ENCODE measurements at regions not wholly inside any gene's neighbourhood (a gene's known extent, or its start where the extent isn't known, plus 50 kb on each side); places are given as distances from the start of the nearest gene placed in this dataset.
"Not testable (repeated sequence)": the region's sequence is repeated elsewhere in the genome, so short reads cannot be mapped to it uniquely, and the experiment has no call there.

DNA sequence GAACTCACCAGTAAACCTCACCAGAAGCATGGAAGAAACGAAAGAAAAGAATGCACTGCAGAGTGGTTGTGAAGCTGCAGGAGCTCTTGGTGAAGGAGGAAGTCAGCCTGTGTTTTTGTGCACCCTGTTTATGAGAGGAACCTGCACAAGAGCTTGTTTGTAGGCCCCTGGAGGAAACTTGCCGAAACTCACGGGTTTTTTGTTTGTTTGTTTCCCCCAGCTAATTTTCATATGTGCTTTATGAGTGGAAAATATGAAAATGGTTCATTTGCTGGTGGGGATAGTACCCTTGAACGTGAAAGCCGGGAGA lies 222.7 kb downstream of the C16orf95 start:
- DNase-seq (no peak), ATAC-seq (no peak)
- intact Hi-C loops (cut with micrococcal nuclease): no loop called here

DNA sequence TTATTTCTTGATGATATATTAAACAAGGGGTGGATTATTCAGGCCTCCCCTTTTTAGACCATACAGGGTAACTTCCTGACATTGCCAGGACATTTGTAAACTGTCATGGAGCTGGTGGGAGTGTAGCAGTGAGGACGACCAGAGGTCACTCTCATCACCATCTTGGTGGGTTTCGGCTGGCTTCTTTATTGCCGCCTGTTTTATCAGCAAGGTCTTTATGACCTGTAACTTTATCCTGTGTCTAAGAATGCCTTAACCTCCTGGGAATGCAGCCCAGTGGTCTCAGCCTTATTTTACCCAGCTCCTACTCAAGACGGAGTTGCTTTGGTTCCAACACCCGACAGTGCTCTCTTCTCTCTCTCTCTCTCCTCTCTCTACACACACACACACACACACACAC lies 221.9 kb downstream of the C16orf95 start:
- intact Hi-C loops (cut with micrococcal nuclease): no loop called here
- ATAC-seq (no peak), DNase-seq (no peak)

DNA sequence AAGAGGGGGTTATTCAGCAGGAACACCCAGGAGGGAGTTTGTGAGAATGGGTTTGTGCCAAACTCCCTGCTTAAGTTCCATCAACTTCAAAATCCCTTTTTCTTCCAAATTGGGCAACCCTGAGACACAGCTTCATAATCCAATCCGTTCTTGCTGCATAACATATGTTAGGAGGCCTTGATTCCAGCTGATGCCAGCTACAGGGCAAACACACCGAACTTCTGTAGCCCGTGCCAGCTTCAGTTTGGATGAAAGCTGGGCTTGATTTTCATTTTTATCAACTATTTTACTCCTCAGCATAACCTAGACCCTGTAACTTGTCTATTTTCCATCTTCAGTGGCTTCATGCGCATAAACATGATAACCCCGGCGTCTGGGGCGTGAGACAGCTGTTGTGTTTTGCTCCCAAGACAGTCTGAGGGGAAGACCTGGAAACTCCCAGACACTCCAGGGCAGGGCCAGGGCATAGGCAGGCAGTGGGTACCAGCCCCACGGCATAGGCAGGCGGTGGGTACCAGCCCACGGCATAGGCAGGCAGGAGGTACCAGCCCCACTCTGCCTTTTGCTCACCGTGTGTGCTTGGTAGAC lies 220.4 kb downstream of the C16orf95 start:
- ATAC-seq: no peak
- intact Hi-C loops (cut with micrococcal nuclease): no loop called here

DNA sequence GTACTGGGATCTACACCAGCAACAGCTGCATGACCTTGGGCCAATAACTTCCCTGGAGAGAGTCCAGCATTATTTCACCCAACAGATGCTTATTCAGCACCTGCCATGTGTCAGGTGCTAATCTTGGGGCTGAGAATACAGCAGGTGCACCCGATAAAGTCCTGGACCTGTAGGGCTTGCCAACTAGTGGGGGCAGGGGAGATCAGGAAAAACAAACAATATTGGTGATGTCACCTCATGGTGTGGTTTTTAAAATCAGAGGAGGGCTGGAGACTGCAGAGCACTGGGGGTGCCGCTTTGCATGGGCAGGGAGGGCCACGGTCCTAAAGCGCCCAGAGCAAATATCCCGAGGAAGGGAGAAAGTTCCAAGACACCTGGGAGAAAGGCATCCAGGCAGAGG lies 218.8 kb downstream of the C16orf95 start:
- DNase-seq: no peak
- intact Hi-C loops (cut with micrococcal nuclease): no loop called here
- ATAC-seq: no peak

More for the DNA sequence above, 220.4 kb downstream of the C16orf95 start:
- no peak for DNase-seq

DNA sequence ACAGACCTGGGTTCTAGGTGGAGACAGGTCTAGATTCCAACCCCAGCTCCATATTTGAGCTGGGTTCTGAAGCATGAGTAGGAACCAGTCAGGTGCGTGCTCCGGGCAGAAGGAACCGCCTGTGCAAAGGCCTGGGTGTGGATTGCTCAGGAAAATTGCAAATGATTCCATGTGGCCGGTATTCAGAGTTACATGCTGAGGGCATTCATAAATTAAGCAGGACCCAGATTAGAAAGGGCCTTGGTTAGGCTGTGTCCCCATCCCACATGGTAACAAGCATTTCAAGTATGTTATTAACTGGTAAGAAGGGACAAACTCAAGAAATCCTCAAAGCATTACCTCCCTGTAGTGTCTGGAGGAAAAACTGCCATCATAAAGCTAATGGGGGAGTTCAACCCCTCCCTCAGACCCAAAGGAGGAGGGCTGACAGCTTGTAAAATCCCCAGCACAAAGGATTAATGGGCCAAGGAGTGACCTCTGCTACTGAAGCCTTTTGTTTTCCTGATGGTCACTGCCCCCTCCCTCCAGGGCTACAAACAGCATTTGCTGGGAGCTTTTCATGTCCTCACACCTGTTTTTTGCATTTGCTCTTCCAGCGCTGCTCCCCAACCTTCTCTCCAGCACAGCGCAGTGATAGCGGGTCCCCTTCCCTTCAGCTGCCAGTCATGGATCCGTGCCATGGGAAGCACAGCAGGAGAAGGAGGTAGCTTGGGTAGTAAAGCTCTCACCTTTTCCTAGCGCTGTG lies 218.0 kb downstream of the C16orf95 start:
- ATAC-seq (no peak), DNase-seq (no peak)
- intact Hi-C loops (cut with micrococcal nuclease): no loop called here

DNA sequence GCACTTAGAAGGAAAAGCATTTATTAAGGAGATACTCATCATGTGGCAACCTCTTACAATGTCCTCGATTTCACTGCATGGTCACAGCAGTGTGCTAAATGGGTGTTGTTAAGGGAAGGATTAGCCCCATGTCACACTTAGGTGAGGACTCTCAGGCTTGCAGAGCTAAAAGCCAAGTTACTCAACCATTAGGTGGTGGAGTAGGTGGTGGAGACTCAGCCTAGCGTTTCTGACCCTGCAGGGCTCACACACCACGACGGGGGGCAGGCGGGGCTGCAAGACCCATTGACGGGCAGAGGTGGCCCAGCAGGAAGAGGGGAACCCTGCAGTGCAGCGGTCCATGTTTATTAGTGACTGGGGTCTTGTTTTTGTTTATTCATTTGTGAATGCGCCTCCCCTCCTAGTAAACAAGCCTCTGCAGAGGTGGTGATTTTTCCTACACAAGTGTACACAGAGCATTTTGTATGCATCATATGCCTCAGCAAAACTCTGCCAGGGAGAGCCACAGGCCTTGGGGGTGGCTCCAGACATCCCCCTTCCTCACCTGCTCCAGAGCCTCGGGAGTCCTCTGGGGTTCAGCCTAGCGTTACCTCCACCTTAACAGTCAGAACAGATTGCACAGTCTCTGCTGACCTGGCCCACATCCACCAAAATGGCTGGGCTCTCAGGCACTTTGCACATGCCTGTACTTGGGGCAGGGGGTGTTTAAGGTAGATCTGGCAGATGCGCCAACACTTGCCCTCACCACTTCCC lies 216.7 kb downstream of the C16orf95 start:
- DNase-seq: no peak
- no peak for ATAC-seq
- intact Hi-C loops (cut with micrococcal nuclease): no loop called here

DNA sequence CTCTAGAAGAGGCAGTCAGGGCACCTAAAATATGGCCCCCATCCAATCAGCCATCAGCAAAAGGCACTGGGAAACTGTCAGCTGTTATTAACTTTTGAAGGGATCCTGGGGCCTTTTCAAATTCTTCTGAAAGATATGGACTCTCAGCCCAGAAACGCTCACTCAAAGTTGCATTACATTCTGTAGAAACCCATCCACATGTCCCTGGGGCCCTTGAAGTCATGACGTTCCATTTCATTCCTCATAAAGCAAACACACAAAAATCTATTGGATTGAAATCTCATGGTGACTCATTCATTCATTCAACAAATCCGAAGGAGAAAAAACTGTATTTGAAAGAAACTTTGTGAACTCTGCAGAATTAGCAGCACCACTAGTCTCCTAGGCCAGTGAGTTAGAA lies 215.3 kb downstream of the C16orf95 start:
- DNase-seq: no peak
- intact Hi-C loops (cut with micrococcal nuclease): no loop called here
- no peak for ATAC-seq

DNA sequence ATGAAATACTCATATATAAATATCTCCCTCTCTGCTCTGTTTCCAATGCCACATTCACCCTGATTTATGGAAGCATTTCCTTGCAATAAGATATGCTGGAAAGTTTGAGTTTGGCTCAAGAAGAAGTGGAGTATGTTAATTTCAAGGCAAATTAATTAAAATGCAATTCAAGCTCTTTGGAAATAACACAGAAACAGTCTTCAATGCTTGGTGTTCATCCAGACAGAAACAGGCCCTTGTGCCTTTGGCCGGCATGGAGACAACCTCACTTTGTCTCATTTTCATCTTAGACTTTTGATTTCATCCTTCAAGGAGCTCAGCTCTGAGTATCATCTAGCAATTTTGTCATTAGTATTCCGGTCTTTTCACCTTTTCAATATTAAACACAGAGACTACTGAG lies 210.0 kb downstream of the C16orf95 start:
- intact Hi-C loops (cut with micrococcal nuclease): no loop called here
- ATAC-seq: no peak
- no peak for DNase-seq

DNA sequence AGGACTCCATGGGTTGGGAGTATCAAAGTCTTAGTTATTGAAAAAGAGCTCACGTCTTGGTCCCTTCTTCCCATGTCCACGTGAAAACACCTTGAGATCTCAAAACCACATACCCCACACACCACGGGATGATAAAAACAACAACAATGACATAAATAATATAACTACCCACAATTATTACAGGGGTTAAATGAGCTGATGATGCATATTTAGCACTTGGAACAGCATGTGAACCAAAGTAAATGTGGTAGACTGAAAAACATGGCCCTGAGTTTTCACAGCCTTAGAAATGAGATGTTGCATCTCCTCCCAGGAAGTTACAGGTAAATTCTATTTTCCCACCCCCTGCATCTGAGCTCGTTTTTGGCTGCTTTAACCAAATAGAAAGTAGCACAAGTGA lies 208.9 kb downstream of the C16orf95 start:
- ATAC-seq: no peak
- intact Hi-C loops (cut with micrococcal nuclease): no loop called here
- no peak for DNase-seq

DNA sequence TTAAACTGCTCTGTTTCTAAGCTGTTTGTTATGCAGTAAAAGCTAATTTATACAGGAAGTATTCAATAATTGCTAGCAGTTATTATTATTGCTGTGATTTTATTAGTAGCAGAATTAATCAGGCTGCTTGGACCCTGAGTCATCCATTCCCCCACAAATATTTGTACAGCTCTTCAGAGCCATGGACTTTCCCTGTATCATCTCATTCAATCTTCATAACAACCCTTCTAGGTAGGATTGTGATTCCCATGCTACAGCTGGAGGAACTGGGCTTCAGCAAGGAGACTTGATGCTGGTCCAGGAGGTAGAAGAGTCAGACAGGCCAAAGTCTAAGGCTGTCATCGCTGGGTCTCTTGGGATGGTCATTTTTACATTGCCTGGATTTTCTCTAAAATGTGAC lies 208.3 kb downstream of the C16orf95 start:
- intact Hi-C loops (cut with micrococcal nuclease): no loop called here
- DNase-seq: no peak
- no peak for ATAC-seq

DNA sequence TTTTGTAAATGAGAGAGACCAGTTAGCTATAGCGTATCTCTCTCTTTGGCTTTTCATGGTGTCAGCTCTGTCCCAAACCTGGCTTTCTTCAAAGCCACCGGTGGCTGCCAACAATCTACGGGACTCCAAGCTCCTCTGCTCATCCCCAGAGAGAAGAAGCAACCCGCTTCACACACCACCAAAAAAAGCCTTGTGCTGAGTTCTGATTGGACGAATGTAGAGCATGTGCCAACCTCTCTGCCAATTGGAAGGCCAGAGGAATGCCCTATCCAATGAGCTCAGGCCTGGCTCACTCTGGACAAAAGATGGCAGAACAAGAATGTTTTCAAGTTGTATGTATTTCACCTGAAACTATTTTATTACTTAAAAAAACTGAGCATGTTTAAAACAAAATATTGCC lies 202.4 kb downstream of the C16orf95 start:
- intact Hi-C loops (cut with micrococcal nuclease): no loop called here

DNA sequence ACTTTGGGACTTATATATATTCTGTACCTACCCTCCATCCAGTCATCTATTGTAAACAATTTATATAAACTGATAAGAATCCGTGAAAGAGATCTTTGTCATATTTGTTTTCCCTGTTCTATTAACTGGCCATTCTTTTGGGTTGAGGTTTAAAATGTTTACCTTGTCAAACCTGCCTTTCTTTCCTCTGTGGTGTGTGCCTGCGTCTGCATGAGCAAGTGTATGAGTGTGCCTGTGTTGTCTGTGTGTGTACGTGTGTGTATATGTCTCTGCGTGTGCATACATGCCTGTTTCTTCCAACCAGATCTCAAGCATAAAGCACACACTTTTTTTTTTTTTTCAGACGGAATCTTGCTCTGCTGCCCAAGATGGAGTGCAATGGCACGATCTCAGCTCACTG lies 201.5 kb downstream of the C16orf95 start:
- intact Hi-C loops (cut with micrococcal nuclease): no loop called here
- no peak for ATAC-seq
- DNase-seq: no peak

More for the DNA sequence above, 202.4 kb downstream of the C16orf95 start:
- ATAC-seq (no peak), DNase-seq (no peak)

DNA sequence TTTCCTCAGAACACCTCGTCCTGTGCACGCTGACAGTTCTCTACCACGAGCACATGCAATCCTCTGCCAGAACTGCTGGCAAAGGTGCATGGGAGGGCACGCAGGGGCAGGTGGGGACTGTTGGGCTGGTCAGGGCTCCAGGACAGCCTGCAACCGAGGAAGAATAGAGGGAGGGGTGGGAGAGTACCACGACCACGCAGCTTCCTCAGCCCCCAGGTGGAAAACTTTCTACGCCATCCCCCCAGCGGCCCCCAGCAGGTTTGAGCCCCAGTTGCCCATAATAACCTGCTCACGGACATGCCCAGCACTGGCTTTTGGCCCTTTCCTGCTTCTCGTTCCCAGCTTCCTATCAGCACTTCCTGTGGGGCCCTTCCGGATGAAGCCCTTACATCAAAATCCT lies 199.3 kb downstream of the C16orf95 start:
- ATAC-seq (no peak), DNase-seq (no peak)
- intact Hi-C loops (cut with micrococcal nuclease): no loop called here

DNA sequence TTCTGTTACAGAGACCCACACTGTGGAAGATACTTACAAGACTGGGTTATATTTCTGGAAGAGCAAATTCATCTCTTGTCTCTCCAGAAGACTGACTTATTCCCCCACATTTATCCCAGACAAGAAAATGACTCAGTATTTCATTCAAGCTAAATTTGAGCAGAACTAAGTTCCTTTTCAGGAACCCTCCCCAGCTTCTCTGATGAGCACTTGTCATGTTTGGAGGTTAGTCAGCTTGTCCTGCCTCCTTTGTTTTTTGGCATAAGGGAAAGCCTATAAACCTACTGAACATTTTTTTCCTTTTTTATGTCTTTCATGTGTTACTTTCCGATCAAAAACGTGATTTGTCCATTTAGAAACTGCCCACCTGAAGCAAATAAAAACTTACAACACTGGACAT lies 198.0 kb downstream of the C16orf95 start:
- intact Hi-C loops (cut with micrococcal nuclease): no loop called here
- ATAC-seq (no peak), DNase-seq (no peak)

DNA sequence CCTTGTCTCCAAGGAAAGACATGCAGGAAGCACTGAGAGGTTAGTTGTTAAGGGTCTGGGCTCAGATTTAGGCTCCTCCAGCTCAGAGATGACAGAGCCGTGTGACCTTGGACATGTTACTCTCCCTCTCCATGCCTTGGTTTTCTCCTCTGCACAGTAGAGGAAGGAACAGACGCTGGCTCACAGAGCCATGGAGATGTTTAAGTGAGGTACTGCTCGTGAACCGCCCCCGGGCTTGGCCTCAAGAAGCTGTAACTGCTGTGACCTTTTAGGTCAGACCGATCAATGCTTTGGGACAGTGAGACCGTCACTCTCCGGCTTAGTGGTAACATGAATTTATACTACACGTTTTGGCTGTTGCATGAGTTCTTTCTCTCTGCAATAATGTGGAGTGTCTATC lies 197.4 kb downstream of the C16orf95 start:
- DNase-seq: no peak
- no peak for ATAC-seq
- intact Hi-C loops (cut with micrococcal nuclease): no loop called here

DNA sequence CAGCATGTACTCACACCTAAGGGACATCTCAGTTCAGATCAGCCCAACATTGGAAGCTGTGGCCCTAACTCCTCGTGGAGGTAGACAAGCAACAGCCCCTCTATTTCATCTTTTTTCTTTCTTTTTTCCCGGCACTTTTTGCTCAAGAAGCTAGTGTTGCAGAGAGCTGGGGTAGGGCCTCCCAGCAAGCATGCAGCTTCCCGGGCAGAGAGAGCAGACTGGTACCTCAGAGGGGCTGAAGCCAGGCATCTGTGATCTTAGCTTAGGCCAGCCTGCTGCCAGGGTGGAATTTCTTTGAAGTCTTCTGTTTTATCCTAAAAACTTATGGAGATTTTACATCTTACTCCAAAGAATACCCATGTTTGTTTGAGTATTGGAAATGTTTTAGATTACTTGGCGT lies 195.4 kb downstream of the C16orf95 start:
- intact Hi-C loops (cut with micrococcal nuclease): no loop called here
- no peak for DNase-seq

DNA sequence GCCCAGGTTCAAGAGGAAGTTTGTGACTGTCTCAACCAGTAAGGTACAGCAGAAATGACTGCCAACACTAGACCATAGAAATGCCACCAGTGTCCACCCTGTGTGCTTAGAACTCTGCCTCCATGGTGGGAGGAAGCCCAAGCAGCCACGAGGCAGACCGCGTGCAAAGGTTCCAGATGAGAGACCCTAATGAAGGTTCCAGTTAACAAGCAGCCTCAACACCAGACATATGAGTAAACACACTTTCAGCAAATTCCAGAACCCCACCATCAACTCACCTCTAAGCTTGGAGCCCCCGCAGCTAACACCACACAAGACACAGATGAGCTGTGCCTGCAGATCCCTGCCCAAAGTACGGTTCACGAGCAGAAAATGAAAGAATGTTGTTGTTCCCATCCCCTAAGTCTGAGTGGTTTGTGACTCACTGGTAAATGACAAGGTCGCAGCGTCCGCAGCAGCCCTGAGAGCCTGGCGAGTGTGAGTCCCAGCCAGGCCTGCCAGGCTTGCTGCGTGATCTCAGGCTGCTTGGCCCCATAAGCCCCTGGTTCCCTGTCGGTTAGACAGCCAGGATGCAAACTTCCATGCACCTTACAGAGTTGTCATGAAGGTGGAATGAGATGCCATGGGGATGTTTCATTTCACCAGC lies 193.7 kb downstream of the C16orf95 start:
- DNase-seq (no peak), ATAC-seq (no peak)
- intact Hi-C loops (cut with micrococcal nuclease): no loop called here

More for the DNA sequence above, 195.4 kb downstream of the C16orf95 start:
- no peak for ATAC-seq

DNA sequence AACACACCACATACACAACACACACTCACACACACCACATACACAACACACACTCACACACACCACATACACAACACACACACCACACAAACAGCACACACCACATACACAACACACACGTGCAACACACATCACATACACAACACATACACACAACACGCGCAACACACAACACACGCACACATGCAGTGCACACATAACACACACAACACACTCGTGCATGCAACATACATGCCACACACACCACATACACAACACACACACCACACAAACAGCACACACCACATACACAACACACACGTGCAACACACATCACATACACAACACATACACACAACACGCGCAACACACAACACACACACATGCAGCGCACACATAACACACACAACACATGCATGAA lies 192.8 kb downstream of the C16orf95 start:
- DNase-seq; intact Hi-C loops (cut with micrococcal nuclease): not testable (repeated sequence)

DNA sequence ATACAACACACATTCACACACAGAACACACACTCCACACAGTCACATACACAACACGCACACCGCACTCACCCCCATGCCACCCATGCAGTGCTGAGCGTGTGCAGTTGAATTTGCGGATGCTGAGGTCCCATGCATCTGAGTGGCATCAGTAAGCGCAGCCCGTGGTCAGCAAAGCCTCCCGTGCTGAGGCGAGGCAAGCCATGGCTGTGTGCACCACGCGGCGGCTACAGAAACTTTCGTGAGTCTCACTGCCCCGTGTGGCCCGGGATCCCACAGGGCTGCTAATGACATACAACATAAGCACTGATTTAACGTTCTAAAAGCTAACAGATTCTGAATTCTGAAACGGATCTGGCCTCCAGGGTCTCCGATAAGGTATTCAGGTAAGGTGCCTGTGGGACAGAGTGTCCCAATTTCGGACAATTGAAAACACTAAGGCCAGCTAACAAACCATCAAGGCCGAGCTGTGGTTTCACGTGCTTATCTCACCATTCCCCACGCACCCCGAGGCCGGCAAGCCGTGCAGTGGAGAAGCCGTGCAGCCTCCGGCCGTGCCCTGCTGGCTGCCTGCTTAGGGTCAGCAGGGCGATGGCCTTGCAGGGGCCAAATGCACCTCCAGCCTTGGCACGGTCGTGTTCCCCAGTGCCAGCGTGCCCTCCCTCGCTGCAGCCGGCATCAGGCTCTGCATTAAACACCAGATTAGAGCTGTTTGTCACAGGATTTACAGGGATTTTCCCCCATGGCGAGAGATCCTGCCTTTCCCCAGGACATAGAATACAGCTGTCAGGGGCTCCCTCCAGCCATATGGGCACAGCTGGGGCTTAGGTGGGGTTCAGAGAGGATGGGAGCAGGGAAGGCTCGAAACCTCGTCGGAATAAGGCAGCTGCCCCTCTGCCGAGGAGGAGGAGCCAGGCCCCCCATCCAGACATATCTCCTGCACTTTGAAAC lies 191.7 kb downstream of the C16orf95 start:
- DNase-seq: peak; percentile 42
- intact Hi-C loops (cut with micrococcal nuclease): no loop called here
- ATAC-seq: peak; percentile 59

More for the DNA sequence above, 192.8 kb downstream of the C16orf95 start:
- ATAC-seq: not testable (repeated sequence)

All from left ventricle myocardium superior (tissue), 1 donor.